Activated T-helper 1 cell treated with anti-CD3 and anti-CD28 coated beads, Interleukin-2, amount 50 U/mL, for 16 hours (primary cell): ENCODE measurements at regions not wholly inside any gene's neighbourhood (a gene's known extent, or its start where the extent isn't known, plus 50 kb on each side); places are given as distances from the start of the nearest gene placed in this dataset.
"Not testable (repeated sequence)": the region's sequence is repeated elsewhere in the genome, so short reads cannot be mapped to it uniquely, and the experiment has no call there.

Source experiments
- DNase-seq, 2 donors: peaks; one replicate each; pipeline ENCODE4 v3.0.0-alpha.2; 2020; ENCODE audit warnings: low read depth in 1 of 2, low spot score in 1 of 2

DNA sequence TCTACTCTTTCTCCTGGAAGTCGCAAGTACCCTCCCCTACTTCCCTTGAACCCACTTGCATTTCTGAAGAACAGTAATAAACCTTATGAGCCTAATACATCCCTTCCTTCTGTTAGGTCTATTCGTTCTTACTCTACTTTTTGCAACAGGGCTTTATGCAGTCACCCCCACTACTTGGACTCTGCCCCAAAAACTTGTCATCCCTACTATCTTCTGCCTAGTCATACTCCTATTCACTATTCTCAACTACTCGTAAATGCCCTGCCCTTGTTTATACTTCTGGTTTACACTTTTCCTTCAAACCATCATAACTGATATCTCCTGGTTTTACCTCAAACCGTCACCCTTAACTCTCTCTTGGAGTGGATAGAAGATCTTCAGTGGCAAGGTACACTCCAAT lies 55.2 kb upstream of the SLIT2 start:
- DNase-seq = no peak

GRCh38 chr4:20195071-20195885 lies 56.4 kb upstream of the SLIT2 start:
- no peak for DNase-seq

DNA sequence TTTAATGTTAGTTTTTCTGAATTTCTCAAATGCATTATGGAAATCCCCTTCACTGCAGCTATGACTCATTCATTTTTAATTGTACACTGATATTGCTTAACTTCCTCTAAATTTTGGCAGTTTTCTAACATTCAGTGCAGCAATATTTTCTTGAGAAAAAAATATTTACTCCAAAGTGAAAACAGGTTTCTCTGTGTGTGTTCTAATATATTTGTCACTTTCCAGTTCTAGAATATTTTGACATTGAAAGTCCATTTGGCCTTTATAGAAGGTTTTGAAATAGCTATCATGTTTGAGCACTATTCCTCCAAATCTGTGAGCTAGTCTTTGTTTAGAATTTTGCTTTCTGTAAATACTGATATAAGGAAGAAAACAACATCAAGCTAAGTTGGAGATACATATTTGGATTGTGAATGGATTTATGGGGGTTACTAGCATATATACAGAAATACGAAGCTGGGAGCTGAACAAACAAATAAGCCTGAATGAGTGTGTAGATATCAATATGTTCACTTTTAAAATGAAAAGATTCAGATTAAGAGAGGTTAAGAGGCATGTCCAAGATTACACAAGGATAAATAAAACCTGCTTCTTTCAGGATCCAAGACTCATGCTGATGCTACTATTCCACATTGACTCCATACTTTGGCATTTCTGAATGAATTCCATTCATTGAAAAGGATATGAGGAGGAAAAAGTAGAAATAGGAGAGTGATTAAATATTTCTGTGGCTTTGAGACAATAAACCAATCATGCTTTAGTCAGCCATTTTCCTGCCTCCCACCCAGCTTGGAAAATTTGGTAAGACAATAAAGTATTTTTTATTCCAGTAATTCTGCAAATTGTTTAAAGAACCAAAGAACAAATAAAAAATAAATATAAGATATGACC lies 57.3 kb upstream of the SLIT2 start:
- DNase-seq = no peak

- no peak for DNase-seq
Observed at GRCh38 chr4:20193141-20193936, 58.4 kb upstream of the SLIT2 start.

GRCh38 chr4:20192736-20193135 lies 59.0 kb upstream of the SLIT2 start:
- no peak for DNase-seq

GRCh38 chr4:20185103-20185502 lies 66.6 kb upstream of the SLIT2 start:
- no peak for DNase-seq

DNA sequence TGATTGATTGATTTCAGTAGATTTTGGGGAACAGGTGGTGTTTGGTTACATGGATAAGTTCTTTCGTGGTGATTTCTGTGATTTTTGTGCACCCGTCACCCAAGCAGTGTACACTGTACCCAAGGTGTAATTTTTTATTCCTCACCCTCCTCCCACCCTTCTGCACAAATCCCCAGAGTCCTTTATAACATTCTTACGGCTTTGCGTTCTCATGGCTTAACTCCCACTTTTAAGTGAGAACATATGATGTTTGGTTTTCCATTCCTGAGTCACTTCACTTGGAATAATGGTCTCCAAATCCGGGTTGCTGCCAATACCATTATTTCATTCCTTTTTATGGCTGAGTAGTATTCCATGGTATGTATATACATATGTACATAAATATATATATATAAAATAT lies 68.6 kb upstream of the SLIT2 start:
- not testable (repeated sequence) for DNase-seq

DNA sequence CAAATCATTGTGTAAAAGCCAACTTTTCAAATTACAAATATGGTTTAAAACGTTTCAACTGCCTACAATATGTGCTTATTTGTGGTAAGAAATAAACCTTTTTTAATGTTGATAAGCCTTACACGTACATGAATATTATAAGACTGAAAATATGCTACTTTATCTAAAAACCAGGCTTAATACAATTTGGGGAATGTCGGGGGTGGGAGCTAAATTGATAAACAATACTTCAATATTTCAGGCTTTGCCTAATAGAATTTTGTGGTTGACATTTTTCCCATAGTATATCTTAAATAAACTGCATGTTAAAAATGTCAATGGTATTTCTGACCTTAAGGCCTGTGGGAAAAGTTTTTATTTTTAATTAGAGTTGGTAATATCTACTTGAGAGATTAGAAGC lies 69.8 kb upstream of the SLIT2 start:
- DNase-seq = no peak

- no peak for DNase-seq
Observed at GRCh38 chr4:20180509-20180908, 71.2 kb upstream of the SLIT2 start.

DNA sequence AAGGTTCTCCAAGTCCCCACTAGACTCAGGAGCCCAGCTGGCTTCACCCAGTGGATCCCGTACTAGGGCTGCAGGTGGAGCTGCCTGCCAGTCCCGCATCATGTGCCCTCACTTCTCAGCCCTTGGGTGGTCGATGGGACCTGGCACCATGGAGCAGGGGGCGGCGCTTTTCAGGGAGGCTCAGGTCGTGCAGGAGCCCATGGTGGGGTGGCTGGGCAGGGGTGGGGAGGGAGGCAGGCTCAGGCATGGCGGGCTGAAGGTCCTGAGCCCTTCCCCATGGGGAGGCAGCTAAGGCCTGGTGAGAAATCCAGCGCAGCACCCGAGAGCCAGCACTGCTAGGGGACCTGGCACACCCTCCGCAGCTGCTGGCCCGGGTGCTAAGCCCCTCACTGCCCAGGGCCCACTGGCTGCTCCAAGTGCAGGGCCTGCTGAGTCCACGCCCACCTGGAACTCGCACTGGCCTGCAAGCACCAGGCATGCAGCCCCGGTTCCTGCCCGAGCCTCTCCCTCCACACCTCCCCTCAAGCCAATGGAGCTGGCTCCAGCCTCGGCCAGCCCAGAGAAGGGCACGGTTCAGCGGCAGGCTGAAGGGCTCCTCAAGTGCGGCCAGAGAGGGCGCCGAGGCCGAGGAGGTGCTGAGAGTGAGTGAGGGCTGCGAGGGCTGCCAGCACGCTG lies 72.7 kb upstream of the SLIT2 start:
- no peak for DNase-seq

DNA sequence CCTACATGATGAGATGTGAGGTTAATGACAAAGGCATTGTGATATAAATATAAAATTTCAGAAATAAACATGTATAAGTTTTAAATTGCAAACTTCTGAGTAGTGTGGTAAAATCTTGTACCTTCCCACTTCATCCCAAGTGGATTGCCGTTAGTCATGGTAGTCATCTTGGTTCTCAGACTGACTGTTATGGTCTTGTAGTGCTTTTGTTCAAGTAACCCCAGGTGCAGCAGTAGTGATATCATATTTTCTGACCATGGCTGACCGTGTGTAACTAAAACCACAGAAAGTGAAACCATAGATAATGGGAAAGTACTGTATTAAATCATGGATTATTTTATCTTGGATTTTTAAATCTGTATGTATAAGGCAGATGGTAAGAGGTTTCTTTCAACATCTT lies 74.8 kb upstream of the SLIT2 start:
- no peak for DNase-seq

DNA sequence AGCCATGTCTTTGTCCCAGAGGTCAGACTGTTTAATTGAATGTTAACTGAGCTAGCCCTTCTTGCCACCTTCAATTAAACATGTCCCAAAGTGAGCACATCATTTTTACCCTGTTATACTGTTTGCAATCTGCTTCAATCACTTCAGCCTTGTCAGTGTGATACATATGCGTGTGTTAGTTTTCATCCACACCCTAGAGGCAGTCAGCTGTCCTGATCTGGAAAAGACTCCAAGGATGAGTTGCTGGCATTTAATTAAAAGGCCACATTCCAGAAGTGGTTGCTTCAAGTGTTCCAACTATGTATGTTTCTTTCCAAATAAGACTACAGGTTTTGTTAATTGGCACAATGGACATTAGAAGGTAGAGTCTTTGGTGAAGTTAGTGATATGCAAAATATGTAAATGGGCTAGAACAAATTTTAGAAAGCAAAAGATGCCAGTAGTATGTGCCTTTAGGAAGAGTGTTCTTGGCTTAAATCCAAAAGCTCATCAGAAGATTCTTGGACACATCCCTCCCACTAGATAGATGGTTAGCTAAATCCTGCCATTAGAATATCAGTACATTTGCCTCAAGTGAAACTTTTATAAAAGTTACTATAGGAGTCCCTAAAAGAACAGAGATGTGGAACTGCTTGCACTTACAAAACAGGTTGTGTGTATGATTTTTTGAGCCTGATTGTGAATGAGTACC lies 79.5 kb upstream of the SLIT2 start:
- DNase-seq = no peak

- no peak for DNase-seq
Observed at GRCh38 chr4:20166544-20166943, 85.2 kb upstream of the SLIT2 start.

DNA sequence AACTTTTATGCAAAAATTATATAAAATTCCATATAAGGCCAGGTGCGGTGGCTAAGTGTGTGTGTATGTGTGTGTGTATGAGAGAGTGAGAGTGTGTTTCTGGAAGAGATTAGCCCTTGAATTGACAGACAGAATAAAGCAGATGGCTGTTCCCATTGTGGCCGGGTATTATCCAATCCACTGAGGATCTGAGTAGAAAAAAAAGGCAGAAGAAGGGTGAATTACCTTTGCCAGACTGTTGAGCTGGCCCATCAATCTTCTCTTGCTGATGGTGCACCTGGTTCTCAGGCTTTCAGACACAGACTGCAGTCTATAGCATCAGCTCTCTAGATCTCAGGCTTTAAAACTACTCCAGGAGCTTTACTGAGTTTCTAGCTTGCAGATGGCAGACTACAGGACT lies 92.2 kb upstream of the SLIT2 start:
- no peak for DNase-seq

DNA sequence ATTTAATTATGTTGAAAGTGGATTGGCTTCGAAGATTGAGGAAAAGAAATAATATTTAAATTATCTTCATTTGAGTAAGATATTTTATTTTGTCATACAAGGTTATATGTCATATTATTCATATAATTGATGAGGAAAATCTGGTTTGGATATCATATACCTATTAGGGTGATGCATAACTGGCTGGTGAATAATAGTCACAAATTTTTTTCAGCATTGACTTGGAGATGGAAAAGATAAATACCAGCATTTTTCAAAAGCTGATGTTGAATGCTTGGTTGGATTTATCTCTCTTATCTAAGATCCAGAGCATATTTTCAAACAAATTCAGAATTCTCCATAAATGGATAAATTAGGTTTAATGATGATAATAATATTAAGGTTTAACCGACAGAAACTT lies 93.5 kb upstream of the SLIT2 start:
- DNase-seq = no peak

DNA sequence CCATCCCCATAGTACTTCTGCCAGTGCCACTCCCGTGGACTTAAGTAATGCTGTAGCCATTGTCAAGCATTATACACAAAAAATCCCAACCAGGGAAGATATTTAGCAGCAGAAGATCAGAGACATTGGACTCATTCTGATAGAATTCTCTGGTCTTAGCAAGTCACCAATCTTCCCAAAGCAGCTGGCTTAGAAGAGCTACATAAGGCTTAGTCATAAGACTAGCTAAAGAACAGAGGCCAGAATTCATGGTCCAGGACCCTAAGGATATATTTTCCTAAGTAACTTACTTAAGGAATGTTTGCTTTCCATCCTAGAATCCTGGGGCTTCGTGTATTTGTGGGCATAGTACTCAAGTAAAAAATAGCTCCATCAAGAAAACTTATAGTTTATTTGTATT lies 100.3 kb upstream of the SLIT2 start:
- no peak for DNase-seq

DNA sequence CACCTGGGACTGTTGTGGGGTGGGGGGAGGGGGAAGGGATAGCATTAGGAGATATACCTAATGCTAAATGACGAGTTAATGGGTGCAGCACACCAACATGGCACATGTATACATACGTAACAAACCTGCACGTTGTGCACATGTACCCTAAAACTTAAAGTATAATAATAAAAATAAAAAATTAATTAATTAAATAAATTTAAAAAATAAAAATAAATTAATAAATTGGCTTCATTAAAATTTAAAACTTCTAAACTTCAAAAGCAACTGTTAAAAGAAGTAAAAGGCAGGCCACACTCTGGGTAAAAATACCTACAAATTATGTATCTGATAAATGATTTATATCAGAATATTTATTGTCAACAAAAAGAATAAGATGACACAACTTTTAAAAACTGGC lies 102.6 kb upstream of the SLIT2 start:
- not testable (repeated sequence) for DNase-seq

DNA sequence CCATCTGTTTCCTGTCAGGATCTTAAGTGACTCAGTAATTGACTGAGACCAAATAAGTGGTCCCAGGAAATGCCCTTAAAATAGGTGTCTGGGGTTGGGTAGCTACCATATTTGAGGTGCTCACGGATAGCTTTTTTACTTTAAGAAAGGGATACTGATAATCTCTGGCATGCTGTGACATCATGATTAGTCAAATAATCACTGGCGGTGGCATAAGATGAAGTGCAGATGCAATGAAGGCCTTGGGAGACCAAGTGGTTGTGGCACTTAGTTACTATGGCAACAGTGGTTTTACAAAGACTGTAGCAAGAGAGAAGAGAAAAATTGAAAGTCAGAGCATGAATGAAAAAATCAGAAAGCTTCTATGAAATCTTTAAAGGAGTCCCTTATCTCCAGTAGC lies 114.5 kb upstream of the SLIT2 start:
- no peak for DNase-seq

DNA sequence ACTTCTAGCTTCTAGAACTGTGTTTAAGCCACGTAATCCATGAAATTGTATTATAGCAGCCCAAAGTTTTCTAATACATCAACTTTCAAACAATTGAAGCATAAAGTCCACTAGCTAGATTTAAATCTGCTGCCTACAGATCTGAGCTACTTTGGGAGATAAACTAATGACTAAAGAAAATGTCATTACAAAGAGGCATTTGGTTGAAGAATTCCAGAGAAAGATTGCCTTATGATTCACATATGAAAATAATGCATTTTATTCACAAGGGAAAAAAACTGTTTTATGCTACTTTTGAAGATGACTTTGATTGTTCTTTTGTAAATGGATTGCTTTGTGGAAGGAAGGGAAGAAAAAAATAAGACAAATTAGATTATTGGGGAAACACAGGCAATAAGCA lies 124.1 kb upstream of the SLIT2 start:
- DNase-seq = no peak

- DNase-seq = no peak
Observed at GRCh38 chr4:20126906-20127305, 124.8 kb upstream of the SLIT2 start.
